Tibial nerve (tissue), 4 donors: ENCODE measurements at regions not wholly inside any gene's neighbourhood (a gene's known extent, or its start where the extent isn't known, plus 50 kb on each side); places are given as distances from the start of the nearest gene placed in this dataset.

ENCODE experiments used
- EP300 ChIP-seq, 2 donors: sonication (generic); formaldehyde crosslinking; IDR thresholded peaks; one replicate each; pipeline ENCODE4 v1.6.1; 2017; ENCODE audit warnings: antibody characterized with exemption in 2 of 2, mild to moderate bottlenecking in 1 of 2
- POLR2A ChIP-seq, 2 donors: fragments of 450-650 bp; IDR thresholded peaks; one replicate each; pipeline ENCODE4 v1.6.1; 2017; ENCODE audit warnings: antibody characterized with exemption in 2 of 2, mild to moderate bottlenecking in 2 of 2, moderate library complexity in 2 of 2
- TF ChIP-seq, protein P1 (sequence below), 5 experiments: fragments of 200-600 bp in 3 of 5; fragments of 450-650 bp in 2 of 5; sonication (generic) in 3 of 5; IDR thresholded peaks; one replicate each; pipeline ENCODE4 v1.5.1; 2016 to 2019; ENCODE audit warnings: antibody characterized with exemption in 5 of 5, mild to moderate bottlenecking in 3 of 5, moderate library complexity in 2 of 5

DNA sequence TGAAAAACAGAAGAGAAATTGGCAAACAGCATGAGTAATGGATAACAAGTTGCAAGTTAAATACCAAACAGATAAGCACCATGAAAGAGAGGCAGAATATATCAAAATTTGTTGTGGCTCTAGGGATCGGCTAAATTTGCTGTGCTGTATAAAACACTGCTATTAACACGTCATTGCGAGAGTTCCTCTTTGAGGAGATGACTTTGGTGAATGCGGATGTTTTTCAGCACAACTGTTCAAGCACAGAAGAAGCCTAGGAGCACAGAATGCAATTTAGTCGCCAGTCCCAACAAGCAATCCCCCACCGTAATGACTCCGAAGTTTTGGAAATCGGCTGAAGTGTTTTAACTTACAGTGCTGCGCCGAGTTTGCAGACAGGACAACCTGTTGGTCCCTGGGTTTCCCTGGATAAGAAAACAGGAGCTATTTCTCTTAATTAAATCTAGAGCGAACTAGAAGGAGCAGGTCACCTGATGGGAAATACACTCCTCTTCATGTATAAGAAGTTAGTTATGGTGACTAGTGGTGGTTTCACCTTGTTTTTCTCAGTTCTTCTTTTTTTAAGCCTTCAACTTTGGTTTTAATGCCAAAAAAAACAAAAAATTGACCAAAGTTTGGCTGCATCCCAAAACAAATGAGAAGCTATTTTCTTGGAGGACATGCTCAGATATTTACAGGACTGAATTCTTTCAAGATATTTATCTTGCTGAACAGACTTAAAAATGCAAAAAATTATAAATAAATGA, 454.1 kb upstream of the SALL3 start:
- TF ChIP-seq, protein P1, sequence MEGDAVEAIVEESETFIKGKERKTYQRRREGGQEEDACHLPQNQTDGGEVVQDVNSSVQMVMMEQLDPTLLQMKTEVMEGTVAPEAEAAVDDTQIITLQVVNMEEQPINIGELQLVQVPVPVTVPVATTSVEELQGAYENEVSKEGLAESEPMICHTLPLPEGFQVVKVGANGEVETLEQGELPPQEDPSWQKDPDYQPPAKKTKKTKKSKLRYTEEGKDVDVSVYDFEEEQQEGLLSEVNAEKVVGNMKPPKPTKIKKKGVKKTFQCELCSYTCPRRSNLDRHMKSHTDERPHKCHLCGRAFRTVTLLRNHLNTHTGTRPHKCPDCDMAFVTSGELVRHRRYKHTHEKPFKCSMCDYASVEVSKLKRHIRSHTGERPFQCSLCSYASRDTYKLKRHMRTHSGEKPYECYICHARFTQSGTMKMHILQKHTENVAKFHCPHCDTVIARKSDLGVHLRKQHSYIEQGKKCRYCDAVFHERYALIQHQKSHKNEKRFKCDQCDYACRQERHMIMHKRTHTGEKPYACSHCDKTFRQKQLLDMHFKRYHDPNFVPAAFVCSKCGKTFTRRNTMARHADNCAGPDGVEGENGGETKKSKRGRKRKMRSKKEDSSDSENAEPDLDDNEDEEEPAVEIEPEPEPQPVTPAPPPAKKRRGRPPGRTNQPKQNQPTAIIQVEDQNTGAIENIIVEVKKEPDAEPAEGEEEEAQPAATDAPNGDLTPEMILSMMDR (IDR thresholded peaks at IDR 0.05): no peak
- TF ChIP-seq POLR2A (IDR thresholded peaks at IDR 0.05) (no peak), EP300 (IDR thresholded peaks at IDR 0.05) (no peak)
